ENCODE measurements at regions not wholly inside any gene's neighbourhood (a gene's known extent, or its start where the extent isn't known, plus 50 kb on each side); places are given as distances from the start of the nearest gene placed in this dataset.

GRCh38 chr1:243944429-243945160 lies 94.6 kb upstream of the AKT3 start:
- Histone ChIP-seq H3K27ac (replicated peaks) (no peak overlapping the region), H3K27me3 (ENCODE audit: insufficient read depth, poor library complexity, severe bottlenecking) (no peaks in the 10 kb centered on the region), H3K4me3 (replicated peaks; ENCODE audit: insufficient read depth, low read length) (no peak overlapping the region)
- TF ChIP-seq SPI1 (IDR thresholded peaks at IDR 0.05; ENCODE audit: borderline replicate concordance, low read depth) (no peak), REST (IDR thresholded peaks at IDR 0.05; ENCODE audit: insufficient replicate concordance, low read depth) (peak; percentile 91)
- DNase-seq (ENCODE audit: low read depth in 1 of 2, low spot score in 1 of 2): no peak

GRCh38 chr1:243943671-243944428 lies 93.8 kb upstream of the AKT3 start:
- no peak overlapping the region for H3K27ac ChIP-seq (replicated peaks)
- TF ChIP-seq GABPA (IDR thresholded peaks at IDR 0.05; ENCODE audit: low read depth): no peak
- TF ChIP-seq SPI1 (IDR thresholded peaks at IDR 0.05; ENCODE audit: borderline replicate concordance, low read depth): no peak
- no peak for DNase-seq (ENCODE audit: low read depth in 1 of 2, low spot score in 1 of 2)
- no peaks in the 10 kb centered on the region for H3K27me3 ChIP-seq (ENCODE audit: insufficient read depth, poor library complexity, severe bottlenecking)
- H3K4me3 ChIP-seq (replicated peaks; ENCODE audit: insufficient read depth, low read length): no peak overlapping the region

GRCh38 chr1:243942196-243943150 lies 92.4 kb upstream of the AKT3 start:
- Histone ChIP-seq H3K27me3 (ENCODE audit: insufficient read depth, poor library complexity, severe bottlenecking) (no peaks in the 10 kb centered on the region), H3K4me3 (replicated peaks; ENCODE audit: insufficient read depth, low read length) (no peak overlapping the region), H3K27ac (replicated peaks) (no peak overlapping the region)
- no peak for DNase-seq (ENCODE audit: low read depth in 1 of 2, low spot score in 1 of 2)
- TF ChIP-seq POLR2AphosphoS5 (IDR thresholded peaks at IDR 0.05; ENCODE audit: low read depth) (no peak), CTCF (IDR thresholded peaks at IDR 0.05; ENCODE audit: insufficient read depth, low read length) (no peak), GABPA (IDR thresholded peaks at IDR 0.05; ENCODE audit: low read depth) (no peak), SPI1 (IDR thresholded peaks at IDR 0.05; ENCODE audit: borderline replicate concordance, low read depth) (no peak), REST (IDR thresholded peaks at IDR 0.05; ENCODE audit: insufficient replicate concordance, low read depth) (no peak)

GRCh38 chr1:243940451-243940850 lies 90.4 kb upstream of the AKT3 start:
- H3K27me3 ChIP-seq (ENCODE audit: insufficient read depth, poor library complexity, severe bottlenecking): no peaks in the 10 kb centered on the region
- no peak for DNase-seq (ENCODE audit: low read depth in 1 of 2, low spot score in 1 of 2)
- no peak overlapping the region for H3K4me3 ChIP-seq (replicated peaks; ENCODE audit: insufficient read depth, low read length)
- no peak overlapping the region for H3K27ac ChIP-seq (replicated peaks)
- TF ChIP-seq CTCF (IDR thresholded peaks at IDR 0.05; ENCODE audit: insufficient read depth, low read length) (no peak), POLR2AphosphoS5 (IDR thresholded peaks at IDR 0.05; ENCODE audit: low read depth) (no peak), REST (IDR thresholded peaks at IDR 0.05; ENCODE audit: insufficient replicate concordance, low read depth) (no peak), GABPA (IDR thresholded peaks at IDR 0.05; ENCODE audit: low read depth) (no peak), SPI1 (IDR thresholded peaks at IDR 0.05; ENCODE audit: borderline replicate concordance, low read depth) (no peak)

All from HL-60 (cell line).